IMR-90 (cell line): ENCODE measurements at regions not wholly inside any gene's neighbourhood (a gene's known extent, or its start where the extent isn't known, plus 50 kb on each side); places are given as distances from the start of the nearest gene placed in this dataset.

ENCODE experiments used
- ATAC-seq: fragments of 200-7000 bp; cut with Tn5 transposase; 2 replicates; pipeline ENCODE4 v1.9.1; 2020; ENCODE audit warnings: low read depth, mild to moderate bottlenecking, moderate library complexity
- BruUV-seq: library from RNA; stranded (reverse); fragments of 400-500 nt; replicated peaks from 2 replicates; lab custom pipeline; 2021; lab: Mats Ljungman, UMichigan
- CTCF ChIA-PET: fragments of 300-600 bp; formaldehyde crosslinking; extraction: SDS; loops from one replicate; lab custom pipeline; 2021; ENCODE audit warnings: antibody characterized with exemption; lab: Yijun Ruan, JAX
- POLR2A ChIA-PET: fragments of 300-600 bp; sonication (Branson Sonifier 250); formaldehyde crosslinking; loops from one replicate; lab custom pipeline; 2022; ENCODE audit warnings: antibody characterized with exemption; ENCODE audit not compliant: unreplicated experiment; lab: Charles Lee
- DNase-seq: peaks from one replicate; pipeline ENCODE4 v3.0.0; 2013
- H2AFZ ChIP-seq: replicated peaks from 2 replicates; pipeline ENCODE3; 2013; ENCODE audit warnings: low read length, mild to moderate bottlenecking; ENCODE audit not compliant: poor library complexity
- H2AK5ac ChIP-seq: 2 replicates; pipeline ENCODE4 v1.6.1; 2013; ENCODE audit warnings: low read depth, low read length, inconsistent platforms
- H2AK9ac ChIP-seq: replicated peaks from 2 replicates; pipeline ENCODE3; 2013; ENCODE audit warnings: mild to moderate bottlenecking, low read depth, low read length, moderate library complexity; ENCODE audit not compliant: poor library complexity
- H2BK120ac ChIP-seq: 2 replicates; pipeline ENCODE4 v1.6.1; 2013; ENCODE audit warnings: low read depth, low read length, inconsistent platforms
- H2BK15ac ChIP-seq: 3 replicates; pipeline ENCODE4 v1.6.1; 2013; ENCODE audit warnings: low read depth, low read length, inconsistent platforms
- H2BK20ac ChIP-seq: 2 replicates; pipeline ENCODE4 v1.6.1; 2013; ENCODE audit warnings: low read depth, mild to moderate bottlenecking, inconsistent platforms, low read length, moderate library complexity
- H2BK5ac ChIP-seq: 2 replicates; pipeline ENCODE4 v1.6.1; 2013; ENCODE audit warnings: mild to moderate bottlenecking, low read depth, low read length, inconsistent platforms; ENCODE audit not compliant: poor library complexity, severe bottlenecking
- H3K14ac ChIP-seq: replicated peaks from 2 replicates; pipeline ENCODE4 v1.6.1; 2013; ENCODE audit warnings: low read depth, low read length, inconsistent platforms
- H3K18ac ChIP-seq: 2 replicates; pipeline ENCODE4 v1.6.1; 2013; ENCODE audit warnings: low read depth, low read length, control low read depth
- H3K23ac ChIP-seq: 2 replicates; pipeline ENCODE4 v1.6.1; 2013; ENCODE audit warnings: low read depth, low read length, inconsistent platforms
- H3K27ac ChIP-seq: 2 replicates; pipeline ENCODE4 v1.5.1; 2013; ENCODE audit warnings: mild to moderate bottlenecking, control low read depth, low read length; ENCODE audit not compliant: insufficient read depth
- H3K27me3 ChIP-seq: 2 replicates; pipeline ENCODE4 v1.6.1; 2013; ENCODE audit warnings: low read length; ENCODE audit not compliant: control insufficient read depth, insufficient read depth
- H3K36me3 ChIP-seq: 2 replicates; pipeline ENCODE4 v1.6.1; 2013; ENCODE audit warnings: low read length, mixed read lengths; ENCODE audit not compliant: control insufficient read depth, insufficient read depth
- H3K4ac ChIP-seq: 2 replicates; pipeline ENCODE4 v1.6.1; 2013; ENCODE audit warnings: low read depth, low read length, inconsistent platforms
- H3K4me1 ChIP-seq: 2 replicates; pipeline ENCODE4 v1.6.1; 2013; ENCODE audit warnings: low read length, mixed read lengths; ENCODE audit not compliant: control insufficient read depth, insufficient read depth
- H3K4me2 ChIP-seq: 2 replicates; pipeline ENCODE4 v1.6.1; 2013; ENCODE audit warnings: low read depth, mild to moderate bottlenecking, control low read depth, low read length, moderate library complexity
- H3K4me3 ChIP-seq: 2 replicates; pipeline ENCODE4 v1.5.1; 2013; ENCODE audit warnings: low read depth, mild to moderate bottlenecking, control low read depth, low read length, moderate library complexity; ENCODE audit not compliant: insufficient read depth
- H3K56ac ChIP-seq: 2 replicates; pipeline ENCODE4 v1.6.1; 2013; ENCODE audit warnings: low read length, inconsistent platforms; ENCODE audit not compliant: insufficient read depth; ENCODE audit errors: extremely low read depth
- H3K79me1 ChIP-seq, 2 experiments: 2 replicates each; pipeline ENCODE4 v1.6.1; 2013; ENCODE audit warnings: low read length in 2 of 2, inconsistent platforms in 1 of 2, low read depth in 1 of 2
- H3K9ac ChIP-seq: 2 replicates; pipeline ENCODE4 v1.6.1; 2013; ENCODE audit warnings: low read depth, low read length, control low read depth
- H3K9me1 ChIP-seq: 2 replicates; pipeline ENCODE4 v1.6.1; 2013; ENCODE audit warnings: low read length, inconsistent platforms; ENCODE audit not compliant: insufficient read depth
- H3K9me3 ChIP-seq: 2 replicates; pipeline ENCODE4 v1.6.1; 2013; ENCODE audit warnings: low read length; ENCODE audit not compliant: control insufficient read depth, insufficient read depth
- H4K20me1 ChIP-seq: 2 replicates; pipeline ENCODE4 v1.6.1; 2013; ENCODE audit warnings: low read length, inconsistent platforms; ENCODE audit not compliant: insufficient read depth
- H4K5ac ChIP-seq: 2 replicates; pipeline ENCODE4 v1.6.1; 2013; ENCODE audit warnings: mild to moderate bottlenecking, low read depth, low read length, control low read depth
- H4K8ac ChIP-seq, 2 experiments: 2 replicates each; pipeline ENCODE4 v1.6.1; 2013; ENCODE audit warnings: low read depth in 2 of 2, low read length in 2 of 2, control low read depth in 1 of 2, inconsistent platforms in 1 of 2
- H4K91ac ChIP-seq: 2 replicates; pipeline ENCODE4 v1.6.1; 2013; ENCODE audit warnings: low read depth, low read length, inconsistent platforms; ENCODE audit not compliant: insufficient read depth
- BHLHE40 ChIP-seq: fragments of 150-350 bp; IDR thresholded peaks from 2 replicates; pipeline ENCODE4 v1.6.1; 2016; ENCODE audit warnings: mild to moderate bottlenecking, low read depth, low read length
- CEBPB ChIP-seq: IDR thresholded peaks from 2 replicates; pipeline ENCODE4 v1.6.1; 2012; ENCODE audit warnings: low read depth, low read length, improper control_type of control experiment
- CHD1 ChIP-seq: IDR thresholded peaks from 2 replicates; pipeline ENCODE4 v1.6.1; 2012; ENCODE audit warnings: low read depth, low read length, improper control_type of control experiment
- FOS ChIP-seq: fragments of 150-350 bp; IDR thresholded peaks from 2 replicates; pipeline ENCODE4 v1.6.1; 2016; ENCODE audit warnings: low read depth, low read length
- MAFK ChIP-seq: IDR thresholded peaks from 2 replicates; pipeline ENCODE4 v1.6.1; 2012; ENCODE audit warnings: low read depth, low read length, improper control_type of control experiment
- MAZ ChIP-seq: IDR thresholded peaks from 2 replicates; pipeline ENCODE4 v1.6.1; 2012; ENCODE audit warnings: low read depth, mild to moderate bottlenecking, low read length, improper control_type of control experiment, moderate library complexity, borderline replicate concordance
- MXI1 ChIP-seq: IDR thresholded peaks from 2 replicates; pipeline ENCODE4 v1.6.1; 2012; ENCODE audit warnings: low read depth, mild to moderate bottlenecking, low read length, moderate library complexity, borderline replicate concordance
- NFE2L2 ChIP-seq: fragments of 150-350 bp; IDR thresholded peaks from 2 replicates; pipeline ENCODE4 v1.6.1; 2016; ENCODE audit warnings: low read depth, mild to moderate bottlenecking, low read length
- POLR2A ChIP-seq: IDR thresholded peaks from 2 replicates; pipeline ENCODE4 v1.6.1; 2012; ENCODE audit warnings: mild to moderate bottlenecking, low read depth, low read length
- RAD21 ChIP-seq: IDR thresholded peaks from 2 replicates; pipeline ENCODE4 v1.6.1; 2012; ENCODE audit warnings: low read length, improper control_type of control experiment
- RCOR1 ChIP-seq: IDR thresholded peaks from 2 replicates; pipeline ENCODE4 v1.6.1; 2012; ENCODE audit warnings: mild to moderate bottlenecking, low read length, improper control_type of control experiment; ENCODE audit not compliant: insufficient replicate concordance
- RFX5 ChIP-seq: IDR thresholded peaks from 2 replicates; pipeline ENCODE4 v1.8.0; 2012; ENCODE audit warnings: low read depth, mild to moderate bottlenecking, low read length, moderate library complexity
- SMC3 ChIP-seq: fragments of 150-350 bp; IDR thresholded peaks from 2 replicates; pipeline ENCODE4 v1.6.1; 2016; ENCODE audit warnings: low read depth, mild to moderate bottlenecking, antibody characterized with exemption, low read length, moderate library complexity
- WGBS, 2 experiments: methylation state at CpG; one replicate each; pipeline versions ENCODE4 v1.1.5 to v1.1.7; 2013; ENCODE audit warnings: missing lambda C conversion rate in 2 of 2; ENCODE audit not compliant: insufficient read length in 1 of 2; ENCODE audit errors: extremely low coverage in 2 of 2; 5-methylcytosine and 5-hydroxymethylcytosine counted together
- dilution Hi-C: fragments of 300-500 bp; cut with HindIII; formaldehyde crosslinking; loops from one replicate; pipeline ENCODE4 v1.14.3; 2018; ENCODE audit warnings: low sequenced_read_pairs; ENCODE audit not compliant: unreplicated experiment
- in situ Hi-C: fragments of 300-500 bp; cut with MboI; formaldehyde crosslinking; loops from 3 replicates; pipeline ENCODE4 v1.14.3; 2019; ENCODE audit warnings: low sequenced_read_pairs, inconsistent platforms, mixed read lengths
- intact Hi-C: fragments of 100-400 bp; cut with micrococcal nuclease; formaldehyde crosslinking; loops from 2 replicates; pipeline ENCODE4 v1.10.0; 2022
- TF ChIP-seq, protein P1 (sequence below): conservative IDR thresholded peaks from 2 replicates; pipeline ENCODE4 v1.5.1; 2012; ENCODE audit warnings: mild to moderate bottlenecking, low read depth, low read length, improper control_type of control experiment
- TF ChIP-seq, protein P2 (sequence below): fragments of 150-350 bp; IDR thresholded peaks from 2 replicates; pipeline ENCODE4 v1.6.1; 2016; ENCODE audit warnings: low read depth, mild to moderate bottlenecking, low read length, moderate library complexity, borderline replicate concordance

DNA sequence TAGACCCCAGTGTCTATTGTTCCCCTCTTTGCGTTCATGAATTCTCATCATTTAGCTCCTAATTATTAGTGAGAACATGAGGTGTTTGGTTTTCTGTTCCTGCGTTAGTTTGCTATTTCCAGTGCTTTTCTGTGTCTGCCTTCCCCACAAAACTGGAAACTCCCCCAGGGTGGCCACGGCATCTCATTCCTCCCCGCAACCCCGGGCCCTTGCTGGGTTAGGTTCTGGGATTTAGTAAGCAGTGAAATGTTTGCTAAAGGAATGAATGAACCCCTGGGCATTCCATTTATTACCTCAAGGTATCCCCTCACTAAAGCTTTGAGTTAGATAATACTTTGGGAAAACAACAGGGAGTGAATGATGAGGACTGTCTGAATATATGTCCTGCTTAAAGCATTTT is 142.9 kb downstream of the GLUL start:
- ChIA-PET CTCF (no interaction called here), POLR2A (no interaction called here)
- no peaks in the 10 kb centered on the region for H3K27me3 ChIP-seq
- no peak overlapping the region for H3K14ac ChIP-seq
- H3K23ac ChIP-seq = no peak overlapping the region
- H3K9ac ChIP-seq = no peak overlapping the region
- no peak overlapping the region for H3K4me3 ChIP-seq
- intact Hi-C loops = no loop called here
- H3K79me1 ChIP-seq = no peaks in the 10 kb centered on the region
- DNase-seq = no peak
- ATAC-seq = no peak
- H3K9me1 ChIP-seq = no peaks in the 10 kb centered on the region
- no peaks in the 10 kb centered on the region for H4K20me1 ChIP-seq
- H3K4me1 ChIP-seq = no peaks in the 10 kb centered on the region
- H3K56ac ChIP-seq = no peak overlapping the region
- no CpG with 5 or more reads among the region's 5 CpGs for WGBS, 2 experiments
- no peak overlapping the region for H2BK15ac ChIP-seq
- H4K5ac ChIP-seq = no peak overlapping the region
- H2AK5ac ChIP-seq = no peak overlapping the region
- no peak overlapping the region for H4K91ac ChIP-seq
- H4K8ac ChIP-seq = no peak overlapping the region
- no peak overlapping the region for H3K4me2 ChIP-seq
- no peak overlapping the region for H2BK20ac ChIP-seq
- no peaks in the 10 kb centered on the region for H3K36me3 ChIP-seq
- H3K4ac ChIP-seq = no peak overlapping the region
- no peak overlapping the region for H3K27ac ChIP-seq
- no peak overlapping the region for H2AK9ac ChIP-seq
- H3K9me3 ChIP-seq = no peaks in the 10 kb centered on the region
- in situ Hi-C loops = no loop called here
- no peak overlapping the region for H2AFZ ChIP-seq
- TF ChIP-seq SMC3 (no peak), BHLHE40 (no peak), RCOR1 (no peak), MAZ (no peak), NFE2L2 (no peak), FOS (no peak), POLR2A (no peak), MXI1 (no peak), MAFK (no peak), CHD1 (no peak), CEBPB (no peak), RFX5 (no peak), RAD21 (no peak)
- TF ChIP-seq, protein P1, sequence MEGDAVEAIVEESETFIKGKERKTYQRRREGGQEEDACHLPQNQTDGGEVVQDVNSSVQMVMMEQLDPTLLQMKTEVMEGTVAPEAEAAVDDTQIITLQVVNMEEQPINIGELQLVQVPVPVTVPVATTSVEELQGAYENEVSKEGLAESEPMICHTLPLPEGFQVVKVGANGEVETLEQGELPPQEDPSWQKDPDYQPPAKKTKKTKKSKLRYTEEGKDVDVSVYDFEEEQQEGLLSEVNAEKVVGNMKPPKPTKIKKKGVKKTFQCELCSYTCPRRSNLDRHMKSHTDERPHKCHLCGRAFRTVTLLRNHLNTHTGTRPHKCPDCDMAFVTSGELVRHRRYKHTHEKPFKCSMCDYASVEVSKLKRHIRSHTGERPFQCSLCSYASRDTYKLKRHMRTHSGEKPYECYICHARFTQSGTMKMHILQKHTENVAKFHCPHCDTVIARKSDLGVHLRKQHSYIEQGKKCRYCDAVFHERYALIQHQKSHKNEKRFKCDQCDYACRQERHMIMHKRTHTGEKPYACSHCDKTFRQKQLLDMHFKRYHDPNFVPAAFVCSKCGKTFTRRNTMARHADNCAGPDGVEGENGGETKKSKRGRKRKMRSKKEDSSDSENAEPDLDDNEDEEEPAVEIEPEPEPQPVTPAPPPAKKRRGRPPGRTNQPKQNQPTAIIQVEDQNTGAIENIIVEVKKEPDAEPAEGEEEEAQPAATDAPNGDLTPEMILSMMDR = no peak
- TF ChIP-seq, protein P2, sequence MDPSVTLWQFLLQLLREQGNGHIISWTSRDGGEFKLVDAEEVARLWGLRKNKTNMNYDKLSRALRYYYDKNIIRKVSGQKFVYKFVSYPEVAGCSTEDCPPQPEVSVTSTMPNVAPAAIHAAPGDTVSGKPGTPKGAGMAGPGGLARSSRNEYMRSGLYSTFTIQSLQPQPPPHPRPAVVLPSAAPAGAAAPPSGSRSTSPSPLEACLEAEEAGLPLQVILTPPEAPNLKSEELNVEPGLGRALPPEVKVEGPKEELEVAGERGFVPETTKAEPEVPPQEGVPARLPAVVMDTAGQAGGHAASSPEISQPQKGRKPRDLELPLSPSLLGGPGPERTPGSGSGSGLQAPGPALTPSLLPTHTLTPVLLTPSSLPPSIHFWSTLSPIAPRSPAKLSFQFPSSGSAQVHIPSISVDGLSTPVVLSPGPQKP = no peak
- H2BK120ac ChIP-seq = no peak overlapping the region
- no peak overlapping the region for H3K18ac ChIP-seq
- dilution Hi-C loops = no loop called here
- H2BK5ac ChIP-seq = no peak overlapping the region
- no TSS peak for BruUV-seq
